ENCODE measurements at regions not wholly inside any gene's neighbourhood (a gene's known extent, or its start where the extent isn't known, plus 50 kb on each side); places are given as distances from the start of the nearest gene placed in this dataset.

- Mint-ChIP-seq H3K27me3 (ENCODE audit: low read depth in 3 of 3) (peaks cover 0 to 3% (median 2%) of the 10 kb centered on the region in 3 donors), H3K4me1 (peaks cover 9% of the 10 kb centered on the region), H3K9me3 (no peaks in the 10 kb centered on the region), H3K36me3 (no peaks in the 10 kb centered on the region), H3K27ac (no peak overlapping the region), H3K4me3 (no peak overlapping the region)
- intact Hi-C loops (cut with micrococcal nuclease), result loop anchor here (5.0 to 10.0 kb wide), 3 partner anchors 433 to 1496 kb away; no protein-coding TSS in a partner anchor
- WGBS (ENCODE audit: insufficient coverage), result 75% methylated on average over 1 of the region's 7 CpGs
- Histone ChIP-seq H3K4me2 (replicated peaks; ENCODE audit: extremely low read depth, low read length, poor library complexity, severe bottlenecking) (no peak overlapping the region), H3K9ac (ENCODE audit: insufficient read depth, low read length, poor library complexity, severe bottlenecking) (no peak overlapping the region), H3K27ac (ENCODE audit: low read depth in 1 of 2, low read length in 2 of 2) (no peak overlapping the region), H3K9me3 (replicated peaks in 1 of 2; ENCODE audit: control insufficient read depth in 1 of 2, insufficient read depth in 1 of 2, low read length in 2 of 2) (no peaks in the 10 kb centered on the region), H2AFZ (ENCODE audit: insufficient read depth, low read depth, low read length, poor library complexity, severe bottlenecking) (no peak overlapping the region), H3K36me3 (replicated peaks in 1 of 2; ENCODE audit: control insufficient read depth in 1 of 2, insufficient read depth in 2 of 2, low read length in 2 of 2) (no peaks in the 10 kb centered on the region), H3K79me2 (ENCODE audit: insufficient read depth, low read length) (no peaks in the 10 kb centered on the region), H3K4me3 (replicated peaks in 1 of 3; ENCODE audit: low read depth in 2 of 3, low read length in 3 of 3) (no peak overlapping the region), H3K4me1 (ENCODE audit: control insufficient read depth in 1 of 2, insufficient read depth in 2 of 2, low read length in 2 of 2) (peaks cover 7 to 12% of the 10 kb centered on the region in 2 donors), H4K20me1 (ENCODE audit: insufficient read depth, low read length) (no peaks in the 10 kb centered on the region), H3K27me3 (ENCODE audit: control insufficient read depth in 2 of 2, insufficient read depth in 2 of 2, low read length in 2 of 2) (no peaks in the 10 kb centered on the region)
- no peak for TF ChIP-seq CTCF (IDR thresholded peaks at IDR 0.05)
- no peak for DNase-seq
These were observed 114.3 kb downstream of the EDEM1 start for GRCh38 chr3:5301651-5302297.

- no peak overlapping the region for H3K4me2 ChIP-seq (replicated peaks; ENCODE audit: extremely low read depth, low read length, poor library complexity, severe bottlenecking)
- Mint-ChIP-seq H3K9me3 (no peaks in the 10 kb centered on the region), H3K27me3 (ENCODE audit: low read depth in 3 of 3) (peaks cover 1 to 3% (median 2%) of the 10 kb centered on the region in 3 donors), H3K27ac (no peak overlapping the region), H3K4me1 (peaks cover 9% of the 10 kb centered on the region), H3K4me3 (no peak overlapping the region), H3K36me3 (no peaks in the 10 kb centered on the region)
- TF ChIP-seq CTCF (IDR thresholded peaks at IDR 0.05), result no peak
- no peaks in the 10 kb centered on the region for H3K79me2 ChIP-seq (ENCODE audit: insufficient read depth, low read length)
- no peak overlapping the region for H3K9ac ChIP-seq (ENCODE audit: insufficient read depth, low read length, poor library complexity, severe bottlenecking)
- no peak overlapping the region for H3K4me3 ChIP-seq (replicated peaks in 1 of 3; ENCODE audit: low read depth in 2 of 3, low read length in 3 of 3)
- peaks cover 6 to 12% of the 10 kb centered on the region in 2 donors for H3K4me1 ChIP-seq (ENCODE audit: control insufficient read depth in 1 of 2, insufficient read depth in 2 of 2, low read length in 2 of 2)
- H3K9me3 ChIP-seq (replicated peaks in 1 of 2; ENCODE audit: control insufficient read depth in 1 of 2, insufficient read depth in 1 of 2, low read length in 2 of 2), result no peaks in the 10 kb centered on the region
- H3K27me3 ChIP-seq (ENCODE audit: control insufficient read depth in 2 of 2, insufficient read depth in 2 of 2, low read length in 2 of 2), result no peaks in the 10 kb centered on the region
- intact Hi-C loops (cut with micrococcal nuclease), result loop anchor here (5.0 to 10.0 kb wide), 3 partner anchors 432 to 1495 kb away; no protein-coding TSS in a partner anchor
- 100% methylated on average over 1 of the region's 3 CpGs for WGBS (ENCODE audit: insufficient coverage)
- no peak overlapping the region for H2AFZ ChIP-seq (ENCODE audit: insufficient read depth, low read depth, low read length, poor library complexity, severe bottlenecking)
- no peak overlapping the region for H3K27ac ChIP-seq (ENCODE audit: low read depth in 1 of 2, low read length in 2 of 2)
- H3K36me3 ChIP-seq (replicated peaks in 1 of 2; ENCODE audit: control insufficient read depth in 1 of 2, insufficient read depth in 2 of 2, low read length in 2 of 2), result no peaks in the 10 kb centered on the region
- no peaks in the 10 kb centered on the region for H4K20me1 ChIP-seq (ENCODE audit: insufficient read depth, low read length)
- no peak for DNase-seq
These were observed 115.2 kb downstream of the EDEM1 start for GRCh38 chr3:5302661-5303060.
